ENCODE measurements at regions not wholly inside any gene's neighbourhood (a gene's known extent, or its start where the extent isn't known, plus 50 kb on each side); places are given as distances from the start of the nearest gene placed in this dataset.
A peak's percentile ranks its signal among the peaks of the same experiment; 100 is the strongest.

GRCh38 chr9:97769208-97769607 is 72.1 kb upstream of the XPA start (continued):
- no peak for TF ChIP-seq ZNF518A (tag by site-specific recombination; conservative IDR thresholded peaks at IDR 0.05; ENCODE audit: low read depth)
- TF ChIP-seq, protein P1, sequence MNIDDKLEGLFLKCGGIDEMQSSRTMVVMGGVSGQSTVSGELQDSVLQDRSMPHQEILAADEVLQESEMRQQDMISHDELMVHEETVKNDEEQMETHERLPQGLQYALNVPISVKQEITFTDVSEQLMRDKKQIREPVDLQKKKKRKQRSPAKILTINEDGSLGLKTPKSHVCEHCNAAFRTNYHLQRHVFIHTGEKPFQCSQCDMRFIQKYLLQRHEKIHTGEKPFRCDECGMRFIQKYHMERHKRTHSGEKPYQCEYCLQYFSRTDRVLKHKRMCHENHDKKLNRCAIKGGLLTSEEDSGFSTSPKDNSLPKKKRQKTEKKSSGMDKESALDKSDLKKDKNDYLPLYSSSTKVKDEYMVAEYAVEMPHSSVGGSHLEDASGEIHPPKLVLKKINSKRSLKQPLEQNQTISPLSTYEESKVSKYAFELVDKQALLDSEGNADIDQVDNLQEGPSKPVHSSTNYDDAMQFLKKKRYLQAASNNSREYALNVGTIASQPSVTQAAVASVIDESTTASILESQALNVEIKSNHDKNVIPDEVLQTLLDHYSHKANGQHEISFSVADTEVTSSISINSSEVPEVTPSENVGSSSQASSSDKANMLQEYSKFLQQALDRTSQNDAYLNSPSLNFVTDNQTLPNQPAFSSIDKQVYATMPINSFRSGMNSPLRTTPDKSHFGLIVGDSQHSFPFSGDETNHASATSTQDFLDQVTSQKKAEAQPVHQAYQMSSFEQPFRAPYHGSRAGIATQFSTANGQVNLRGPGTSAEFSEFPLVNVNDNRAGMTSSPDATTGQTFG (tag by site-specific recombination; IDR thresholded peaks at IDR 0.05; ENCODE audit: borderline replicate concordance): no peak
- no peak for TF ChIP-seq ZNF707 (tag by site-specific recombination; IDR thresholded peaks at IDR 0.05)
- TF ChIP-seq ZNF521 (tag by site-specific recombination; IDR thresholded peaks at IDR 0.05): no peak
- TF ChIP-seq ZNF654 (tag by site-specific recombination; IDR thresholded peaks at IDR 0.05; ENCODE audit: low read depth): no peak
- no peak for TF ChIP-seq ZNF830 (tag by site-specific recombination; IDR thresholded peaks at IDR 0.05; ENCODE audit: low read depth)
- no peak for TF ChIP-seq WT1 (tag by site-specific recombination; IDR thresholded peaks at IDR 0.05)
- TF ChIP-seq ZSCAN16 (tag by site-specific recombination; IDR thresholded peaks at IDR 0.05): no peak
- no peak for TF ChIP-seq ZNF248 (tag by site-specific recombination; IDR thresholded peaks at IDR 0.05)
- no peak for TF ChIP-seq SP7 (tag by site-specific recombination; IDR thresholded peaks at IDR 0.05)
- TF ChIP-seq ZNF610 (tag by site-specific recombination; IDR thresholded peaks at IDR 0.05; ENCODE audit: borderline replicate concordance): no peak
- no peak for TF ChIP-seq CTCF (tag by site-specific recombination; IDR thresholded peaks at IDR 0.05)

GRCh38 chr9:97770808-97771372 is 73.8 kb upstream of the XPA start:
- Histone ChIP-seq H3K9me3 (ENCODE audit: control insufficient read depth, insufficient read depth, low read depth, low read length) (no peaks in the 10 kb centered on the region), H3K4me3 (ENCODE audit: low read depth, low read length) (no peak overlapping the region), H3K27ac (ENCODE audit: extremely low read depth, low read depth, low read length) (no peak overlapping the region), H3K4me1 (ENCODE audit: control insufficient read depth, insufficient read depth, low read length) (no peaks in the 10 kb centered on the region), H3K36me3 (ENCODE audit: control insufficient read depth in 2 of 2, insufficient read depth in 1 of 2, low read length in 2 of 2) (no peaks in the 10 kb centered on the region)
- CTCF ChIA-PET: no interaction called here
- POLR2A ChIA-PET: no interaction called here
- TF ChIP-seq, protein P2, sequence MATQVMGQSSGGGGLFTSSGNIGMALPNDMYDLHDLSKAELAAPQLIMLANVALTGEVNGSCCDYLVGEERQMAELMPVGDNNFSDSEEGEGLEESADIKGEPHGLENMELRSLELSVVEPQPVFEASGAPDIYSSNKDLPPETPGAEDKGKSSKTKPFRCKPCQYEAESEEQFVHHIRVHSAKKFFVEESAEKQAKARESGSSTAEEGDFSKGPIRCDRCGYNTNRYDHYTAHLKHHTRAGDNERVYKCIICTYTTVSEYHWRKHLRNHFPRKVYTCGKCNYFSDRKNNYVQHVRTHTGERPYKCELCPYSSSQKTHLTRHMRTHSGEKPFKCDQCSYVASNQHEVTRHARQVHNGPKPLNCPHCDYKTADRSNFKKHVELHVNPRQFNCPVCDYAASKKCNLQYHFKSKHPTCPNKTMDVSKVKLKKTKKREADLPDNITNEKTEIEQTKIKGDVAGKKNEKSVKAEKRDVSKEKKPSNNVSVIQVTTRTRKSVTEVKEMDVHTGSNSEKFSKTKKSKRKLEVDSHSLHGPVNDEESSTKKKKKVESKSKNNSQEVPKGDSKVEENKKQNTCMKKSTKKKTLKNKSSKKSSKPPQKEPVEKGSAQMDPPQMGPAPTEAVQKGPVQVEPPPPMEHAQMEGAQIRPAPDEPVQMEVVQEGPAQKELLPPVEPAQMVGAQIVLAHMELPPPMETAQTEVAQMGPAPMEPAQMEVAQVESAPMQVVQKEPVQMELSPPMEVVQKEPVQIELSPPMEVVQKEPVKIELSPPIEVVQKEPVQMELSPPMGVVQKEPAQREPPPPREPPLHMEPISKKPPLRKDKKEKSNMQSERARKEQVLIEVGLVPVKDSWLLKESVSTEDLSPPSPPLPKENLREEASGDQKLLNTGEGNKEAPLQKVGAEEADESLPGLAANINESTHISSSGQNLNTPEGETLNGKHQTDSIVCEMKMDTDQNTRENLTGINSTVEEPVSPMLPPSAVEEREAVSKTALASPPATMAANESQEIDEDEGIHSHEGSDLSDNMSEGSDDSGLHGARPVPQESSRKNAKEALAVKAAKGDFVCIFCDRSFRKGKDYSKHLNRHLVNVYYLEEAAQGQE (tag by site-specific recombination; IDR thresholded peaks at IDR 0.05): peak; percentile 71
- TF ChIP-seq ZBTB10 (tag by site-specific recombination; IDR thresholded peaks at IDR 0.05) (no peak), ZNF707 (tag by site-specific recombination; IDR thresholded peaks at IDR 0.05) (no peak), ZNF571 (tag by site-specific recombination; IDR thresholded peaks at IDR 0.05) (no peak)
- TF ChIP-seq, protein P3, sequence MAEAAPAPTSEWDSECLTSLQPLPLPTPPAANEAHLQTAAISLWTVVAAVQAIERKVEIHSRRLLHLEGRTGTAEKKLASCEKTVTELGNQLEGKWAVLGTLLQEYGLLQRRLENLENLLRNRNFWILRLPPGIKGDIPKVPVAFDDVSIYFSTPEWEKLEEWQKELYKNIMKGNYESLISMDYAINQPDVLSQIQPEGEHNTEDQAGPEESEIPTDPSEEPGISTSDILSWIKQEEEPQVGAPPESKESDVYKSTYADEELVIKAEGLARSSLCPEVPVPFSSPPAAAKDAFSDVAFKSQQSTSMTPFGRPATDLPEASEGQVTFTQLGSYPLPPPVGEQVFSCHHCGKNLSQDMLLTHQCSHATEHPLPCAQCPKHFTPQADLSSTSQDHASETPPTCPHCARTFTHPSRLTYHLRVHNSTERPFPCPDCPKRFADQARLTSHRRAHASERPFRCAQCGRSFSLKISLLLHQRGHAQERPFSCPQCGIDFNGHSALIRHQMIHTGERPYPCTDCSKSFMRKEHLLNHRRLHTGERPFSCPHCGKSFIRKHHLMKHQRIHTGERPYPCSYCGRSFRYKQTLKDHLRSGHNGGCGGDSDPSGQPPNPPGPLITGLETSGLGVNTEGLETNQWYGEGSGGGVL (tag by site-specific recombination; IDR thresholded peaks at IDR 0.05): no peak
